Glutamatergic neuron (in vitro differentiated cells): ENCODE measurements at regions not wholly inside any gene's neighbourhood (a gene's known extent, or its start where the extent isn't known, plus 50 kb on each side); places are given as distances from the start of the nearest gene placed in this dataset.

Experiments
- DNase-seq: peaks from one replicate; pipeline ENCODE4 v3.0.0; 2022
- H3K27ac Mint-ChIP-seq: one replicate; pipeline ENCODE4 v1.8.0; 2020; ENCODE audit warnings: mild to moderate bottlenecking, mixed read lengths, inconsistent platforms; ENCODE audit not compliant: unreplicated experiment
- H3K27me3 Mint-ChIP-seq: one replicate; pipeline ENCODE4 v1.8.0; 2020; ENCODE audit warnings: mild to moderate bottlenecking, moderate library complexity, mixed read lengths, inconsistent platforms; ENCODE audit not compliant: unreplicated experiment
- H3K36me3 Mint-ChIP-seq: one replicate; pipeline ENCODE4 v1.8.0; 2020; ENCODE audit warnings: mild to moderate bottlenecking, mixed read lengths, inconsistent platforms; ENCODE audit not compliant: unreplicated experiment
- H3K4me1 Mint-ChIP-seq: one replicate; pipeline ENCODE4 v1.8.0; 2020; ENCODE audit warnings: mild to moderate bottlenecking, low read depth, mixed read lengths, inconsistent platforms; ENCODE audit not compliant: unreplicated experiment
- H3K4me3 Mint-ChIP-seq: one replicate; pipeline ENCODE4 v1.8.0; 2020; ENCODE audit warnings: mild to moderate bottlenecking, mixed read lengths, inconsistent platforms; ENCODE audit not compliant: unreplicated experiment
- H3K9me3 Mint-ChIP-seq: one replicate; pipeline ENCODE4 v1.8.0; 2020; ENCODE audit warnings: mild to moderate bottlenecking, moderate library complexity, mixed read lengths, inconsistent platforms; ENCODE audit not compliant: unreplicated experiment
- TF ChIP-seq, protein P1 (sequence below): fragments of 200-600 bp; sonication (generic); IDR thresholded peaks from one replicate; pipeline ENCODE4 v1.5.0; 2021; ENCODE audit not compliant: partially characterized antibody, unreplicated experiment

GRCh38 chr9:103243553-103243952, 248.4 kb downstream of the CYLC2 start:
- no peak for DNase-seq
- Mint-ChIP-seq H3K27me3 (no peaks in the 10 kb centered on the region), H3K27ac (no peak overlapping the region), H3K36me3 (no peaks in the 10 kb centered on the region), H3K4me1 (peaks cover 3% of the 10 kb centered on the region), H3K9me3 (no peaks in the 10 kb centered on the region), H3K4me3 (no peak overlapping the region)
- TF ChIP-seq, protein P1, sequence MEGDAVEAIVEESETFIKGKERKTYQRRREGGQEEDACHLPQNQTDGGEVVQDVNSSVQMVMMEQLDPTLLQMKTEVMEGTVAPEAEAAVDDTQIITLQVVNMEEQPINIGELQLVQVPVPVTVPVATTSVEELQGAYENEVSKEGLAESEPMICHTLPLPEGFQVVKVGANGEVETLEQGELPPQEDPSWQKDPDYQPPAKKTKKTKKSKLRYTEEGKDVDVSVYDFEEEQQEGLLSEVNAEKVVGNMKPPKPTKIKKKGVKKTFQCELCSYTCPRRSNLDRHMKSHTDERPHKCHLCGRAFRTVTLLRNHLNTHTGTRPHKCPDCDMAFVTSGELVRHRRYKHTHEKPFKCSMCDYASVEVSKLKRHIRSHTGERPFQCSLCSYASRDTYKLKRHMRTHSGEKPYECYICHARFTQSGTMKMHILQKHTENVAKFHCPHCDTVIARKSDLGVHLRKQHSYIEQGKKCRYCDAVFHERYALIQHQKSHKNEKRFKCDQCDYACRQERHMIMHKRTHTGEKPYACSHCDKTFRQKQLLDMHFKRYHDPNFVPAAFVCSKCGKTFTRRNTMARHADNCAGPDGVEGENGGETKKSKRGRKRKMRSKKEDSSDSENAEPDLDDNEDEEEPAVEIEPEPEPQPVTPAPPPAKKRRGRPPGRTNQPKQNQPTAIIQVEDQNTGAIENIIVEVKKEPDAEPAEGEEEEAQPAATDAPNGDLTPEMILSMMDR = no peak

GRCh38 chr9:103245369-103245768, 250.2 kb downstream of the CYLC2 start:
- DNase-seq = no peak
- no peaks in the 10 kb centered on the region for H3K9me3 Mint-ChIP-seq
- H3K36me3 Mint-ChIP-seq = no peaks in the 10 kb centered on the region
- no peak overlapping the region for H3K4me3 Mint-ChIP-seq
- H3K27ac Mint-ChIP-seq = no peak overlapping the region
- H3K27me3 Mint-ChIP-seq = no peaks in the 10 kb centered on the region
- H3K4me1 Mint-ChIP-seq = peaks cover 3% of the 10 kb centered on the region
- TF ChIP-seq, protein P1 = no peak

GRCh38 chr9:103261951-103262350, 266.8 kb downstream of the CYLC2 start:
- Mint-ChIP-seq H3K27me3 (peaks cover 2% of the 10 kb centered on the region), H3K4me3 (no peak overlapping the region), H3K4me1 (no peaks in the 10 kb centered on the region), H3K36me3 (peaks cover 11% of the 10 kb centered on the region), H3K9me3 (no peaks in the 10 kb centered on the region), H3K27ac (no peak overlapping the region)
- no peak for DNase-seq
- TF ChIP-seq, protein P1 = no peak

- Mint-ChIP-seq H3K4me1 (no peaks in the 10 kb centered on the region), H3K36me3 (no peaks in the 10 kb centered on the region), H3K27ac (no peak overlapping the region), H3K27me3 (no peaks in the 10 kb centered on the region), H3K4me3 (no peak overlapping the region), H3K9me3 (no peaks in the 10 kb centered on the region)
- no peak for DNase-seq
- TF ChIP-seq, protein P1 = no peak
Measured at GRCh38 chr9:103266064-103266463, 270.9 kb downstream of the CYLC2 start.

DNA sequence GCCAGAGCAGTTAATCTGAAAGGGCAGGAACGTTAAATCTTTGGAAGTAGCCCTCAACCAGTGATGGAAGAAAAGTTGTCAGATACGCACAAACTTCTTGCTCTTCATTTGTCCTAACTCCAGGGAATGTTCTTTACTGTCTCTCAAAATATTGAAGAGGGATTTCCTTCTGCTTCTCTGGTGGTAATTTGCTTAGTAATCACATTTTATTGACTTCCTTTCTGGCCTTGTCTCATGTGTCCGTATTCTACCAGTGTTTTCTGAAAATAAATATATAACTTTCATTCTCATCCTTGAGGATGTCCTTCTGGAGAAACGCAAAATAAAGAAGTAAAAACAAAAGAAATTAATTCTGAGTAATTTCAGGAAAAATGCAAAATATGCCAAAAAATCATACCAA, 282.1 kb downstream of the CYLC2 start:
- H3K27ac Mint-ChIP-seq = no peak overlapping the region
- H3K4me1 Mint-ChIP-seq = no peaks in the 10 kb centered on the region
- no peaks in the 10 kb centered on the region for H3K27me3 Mint-ChIP-seq
- no peaks in the 10 kb centered on the region for H3K9me3 Mint-ChIP-seq
- no peaks in the 10 kb centered on the region for H3K36me3 Mint-ChIP-seq
- DNase-seq = no peak
- TF ChIP-seq, protein P1 = no peak
- H3K4me3 Mint-ChIP-seq = no peak overlapping the region
